Liver (tissue), 7 donors: ENCODE measurements at regions not wholly inside any gene's neighbourhood (a gene's known extent, or its start where the extent isn't known, plus 50 kb on each side); places are given as distances from the start of the nearest gene placed in this dataset.
"Not testable (repeated sequence)": the region's sequence is repeated elsewhere in the genome, so short reads cannot be mapped to it uniquely, and the experiment has no call there.

Experiments
- DNase-seq: peaks from one replicate; pipeline ENCODE4 v3.0.0-alpha.2; 2017; ENCODE audit warnings: low spot score
- H3K27ac ChIP-seq, 2 donors: one replicate each; pipeline ENCODE4 v1.7.0; 2013; ENCODE audit warnings: inconsistent platforms in 2 of 2, low read length in 2 of 2, control low read depth in 1 of 2, low read depth in 1 of 2, mild to moderate bottlenecking in 1 of 2
- H3K27me3 ChIP-seq, 4 donors: one replicate each; pipeline versions ENCODE4 v1.6.1 to v1.7.0; 2013; ENCODE audit warnings: low read length in 3 of 4, inconsistent platforms in 1 of 4, mild to moderate bottlenecking in 1 of 4, moderate library complexity in 1 of 4; ENCODE audit not compliant: control insufficient read depth in 4 of 4, insufficient read depth in 4 of 4
- H3K36me3 ChIP-seq, 4 donors: one replicate each; pipeline versions ENCODE4 v1.6.1 to v1.7.0; 2013; ENCODE audit warnings: low read length in 3 of 4, mild to moderate bottlenecking in 3 of 4, low read depth in 1 of 4, moderate library complexity in 1 of 4; ENCODE audit not compliant: control insufficient read depth in 4 of 4, insufficient read depth in 3 of 4
- H3K4me1 ChIP-seq, 4 donors: one replicate each; pipeline versions ENCODE4 v1.6.1 to v1.7.0; 2013; ENCODE audit warnings: low read length in 3 of 4, mild to moderate bottlenecking in 3 of 4, moderate library complexity in 1 of 4; ENCODE audit not compliant: control insufficient read depth in 4 of 4, insufficient read depth in 4 of 4
- H3K4me3 ChIP-seq, 3 donors: one replicate each; pipeline versions ENCODE4 v1.6.1 to v1.7.0; 2013; ENCODE audit warnings: low read length in 3 of 3, control low read depth in 1 of 3, low read depth in 1 of 3, mild to moderate bottlenecking in 1 of 3
- H3K9ac ChIP-seq, 2 donors: one replicate each; pipeline ENCODE4 v1.7.0; 2013; ENCODE audit warnings: low read length in 2 of 2, mild to moderate bottlenecking in 2 of 2, moderate library complexity in 2 of 2, control low read depth in 1 of 2, low read depth in 1 of 2
- H3K9me3 ChIP-seq, 4 donors: one replicate each; pipeline versions ENCODE4 v1.6.1 to v1.7.0; 2013; ENCODE audit warnings: low read length in 3 of 4; ENCODE audit not compliant: control insufficient read depth in 4 of 4
- EGR1 ChIP-seq, 2 donors: IDR thresholded peaks; 2 replicates each; pipeline ENCODE4 v1.6.1; 2016 to 2018; ENCODE audit warnings: antibody characterized with exemption in 2 of 2, low read depth in 2 of 2
- FOXA1 ChIP-seq: IDR thresholded peaks from 2 replicates; pipeline ENCODE4 v1.6.1; 2016; ENCODE audit warnings: antibody characterized with exemption
- FOXA2 ChIP-seq: IDR thresholded peaks from 2 replicates; pipeline ENCODE4 v1.6.1; 2016; ENCODE audit warnings: antibody characterized with exemption
- HNF4A ChIP-seq, 2 donors: conservative IDR thresholded peaks; 2 replicates each; pipeline ENCODE4 v1.6.1; 2016; ENCODE audit warnings: antibody characterized with exemption in 2 of 2, mild to moderate bottlenecking in 2 of 2
- HNF4G ChIP-seq: IDR thresholded peaks from 2 replicates; pipeline ENCODE4 v1.6.1; 2016; ENCODE audit warnings: antibody characterized with exemption
- JUND ChIP-seq, 2 donors: IDR thresholded peaks; 2 replicates each; pipeline ENCODE4 v1.6.1; 2016; ENCODE audit warnings: antibody characterized with exemption in 2 of 2
- MAX ChIP-seq: IDR thresholded peaks from 2 replicates; pipeline ENCODE4 v1.6.1; 2016; ENCODE audit warnings: antibody characterized with exemption
- NR2F2 ChIP-seq: IDR thresholded peaks from 2 replicates; pipeline ENCODE4 v1.6.1; 2016; ENCODE audit warnings: antibody characterized with exemption
- REST ChIP-seq: IDR thresholded peaks from 2 replicates; pipeline ENCODE4 v1.6.1; 2016; ENCODE audit warnings: antibody characterized with exemption, mild to moderate bottlenecking
- RXRA ChIP-seq, 2 donors: IDR thresholded peaks; 2 replicates each; pipeline ENCODE4 v1.6.1; 2017 to 2018; ENCODE audit warnings: antibody characterized with exemption in 2 of 2, mild to moderate bottlenecking in 1 of 2
- SP1 ChIP-seq: IDR thresholded peaks from 2 replicates; pipeline ENCODE4 v1.6.1; 2018; ENCODE audit warnings: antibody characterized with exemption, mild to moderate bottlenecking
- YY1 ChIP-seq: IDR thresholded peaks from 2 replicates; pipeline ENCODE4 v1.6.1; 2016; ENCODE audit warnings: antibody characterized with exemption, mild to moderate bottlenecking
- WGBS: extraction: QIAGEN DNeasy Blood & Tissue Kit; methylation state at CpG from one replicate; pipeline ENCODE4 v1.1.7; 2013; 5-methylcytosine and 5-hydroxymethylcytosine counted together
- TF ChIP-seq, protein P1 (sequence below): IDR thresholded peaks from 2 replicates; pipeline ENCODE4 v1.6.1; 2016; ENCODE audit warnings: antibody characterized with exemption
- donor health status: healthy.
- donor health status: healthy.
- donor health status: healthy.
- donor health status: healthy.

DNA sequence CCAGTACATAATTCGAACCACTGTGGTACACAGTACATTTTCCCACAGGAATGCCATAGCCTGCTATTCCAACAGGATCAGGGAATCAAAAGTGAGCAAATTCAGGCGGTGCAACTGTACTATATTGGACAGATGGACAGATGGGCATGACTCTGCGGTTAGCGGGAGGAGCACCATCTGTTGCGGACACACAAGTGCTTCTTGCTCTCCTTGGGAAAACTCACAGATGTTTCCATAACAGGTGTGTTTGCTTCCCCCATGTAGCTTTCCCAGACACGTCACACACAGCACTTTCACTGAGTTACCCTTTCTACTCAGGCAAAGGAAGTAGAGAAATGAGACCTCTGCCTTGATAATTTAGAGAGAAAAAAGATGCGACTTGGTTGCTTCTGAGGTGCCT lies 325.1 kb upstream of the THBS1 start:
- H3K36me3 ChIP-seq: no peaks in the 10 kb centered on the region
- H3K9ac ChIP-seq: no peak overlapping the region
- H3K9me3 ChIP-seq: no peaks in the 10 kb centered on the region
- H3K27me3 ChIP-seq: no peaks in the 10 kb centered on the region
- WGBS: 94% methylated on average over 7 of the region's 7 CpGs
- no peak for DNase-seq
- no peak overlapping the region for H3K4me3 ChIP-seq
- H3K27ac ChIP-seq: no peak overlapping the region
- TF ChIP-seq HNF4G: no peak
- no peak for TF ChIP-seq RXRA (IDR thresholded peaks at IDR 0.05)
- TF ChIP-seq SP1: no peak
- TF ChIP-seq MAX: no peak
- TF ChIP-seq JUND (IDR thresholded peaks at IDR 0.05): no peak
- TF ChIP-seq NR2F2: no peak
- no peak for TF ChIP-seq FOXA1
- no peak for TF ChIP-seq YY1
- no peak for TF ChIP-seq EGR1 (IDR thresholded peaks at IDR 0.05; ENCODE audit: low read depth in 2 of 2)
- TF ChIP-seq HNF4A (conservative IDR thresholded peaks at IDR 0.05): no peak
- TF ChIP-seq, protein P1, sequence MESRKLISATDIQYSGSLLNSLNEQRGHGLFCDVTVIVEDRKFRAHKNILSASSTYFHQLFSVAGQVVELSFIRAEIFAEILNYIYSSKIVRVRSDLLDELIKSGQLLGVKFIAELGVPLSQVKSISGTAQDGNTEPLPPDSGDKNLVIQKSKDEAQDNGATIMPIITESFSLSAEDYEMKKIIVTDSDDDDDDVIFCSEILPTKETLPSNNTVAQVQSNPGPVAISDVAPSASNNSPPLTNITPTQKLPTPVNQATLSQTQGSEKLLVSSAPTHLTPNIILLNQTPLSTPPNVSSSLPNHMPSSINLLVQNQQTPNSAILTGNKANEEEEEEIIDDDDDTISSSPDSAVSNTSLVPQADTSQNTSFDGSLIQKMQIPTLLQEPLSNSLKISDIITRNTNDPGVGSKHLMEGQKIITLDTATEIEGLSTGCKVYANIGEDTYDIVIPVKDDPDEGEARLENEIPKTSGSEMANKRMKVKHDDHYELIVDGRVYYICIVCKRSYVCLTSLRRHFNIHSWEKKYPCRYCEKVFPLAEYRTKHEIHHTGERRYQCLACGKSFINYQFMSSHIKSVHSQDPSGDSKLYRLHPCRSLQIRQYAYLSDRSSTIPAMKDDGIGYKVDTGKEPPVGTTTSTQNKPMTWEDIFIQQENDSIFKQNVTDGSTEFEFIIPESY: no peak
- H3K4me1 ChIP-seq: no peaks in the 10 kb centered on the region

- Histone ChIP-seq H3K27ac (no peak overlapping the region), H3K9me3 (no peaks in the 10 kb centered on the region), H3K9ac (no peak overlapping the region), H3K27me3 (no peaks in the 10 kb centered on the region), H3K4me3 (no peak overlapping the region), H3K36me3 (no peaks in the 10 kb centered on the region), H3K4me1 (no peaks in the 10 kb centered on the region)
- 100% methylated on average over 1 of the region's 1 CpG for WGBS
- DNase-seq: no peak
- TF ChIP-seq EGR1 (IDR thresholded peaks at IDR 0.05; ENCODE audit: low read depth in 2 of 2) (no peak), SP1 (no peak), REST (no peak), FOXA2 (no peak)
These were observed 320.5 kb upstream of the THBS1 start for GRCh38 chr15:39260391-39260790.

- Histone ChIP-seq H3K27me3 (no peaks in the 10 kb centered on the region), H3K4me3 (no peak overlapping the region), H3K9ac (no peak overlapping the region), H3K4me1 (no peaks in the 10 kb centered on the region), H3K36me3 (no peaks in the 10 kb centered on the region), H3K27ac (no peak overlapping the region), H3K9me3 (no peaks in the 10 kb centered on the region)
- DNase-seq: no peak
- TF ChIP-seq JUND (IDR thresholded peaks at IDR 0.05) (no peak), RXRA (IDR thresholded peaks at IDR 0.05) (no peak)
These were observed 320.1 kb upstream of the THBS1 start for GRCh38 chr15:39260791-39261190.

GRCh38 chr15:39261397-39262183 lies 319.3 kb upstream of the THBS1 start:
- H3K27me3 ChIP-seq, H3K27ac ChIP-seq, DNase-seq, H3K4me3 ChIP-seq, H3K9ac ChIP-seq, H3K4me1 ChIP-seq, H3K9me3 ChIP-seq, H3K36me3 ChIP-seq: not testable (repeated sequence)
- 74% methylated on average over 4 of the region's 4 CpGs for WGBS

DNA sequence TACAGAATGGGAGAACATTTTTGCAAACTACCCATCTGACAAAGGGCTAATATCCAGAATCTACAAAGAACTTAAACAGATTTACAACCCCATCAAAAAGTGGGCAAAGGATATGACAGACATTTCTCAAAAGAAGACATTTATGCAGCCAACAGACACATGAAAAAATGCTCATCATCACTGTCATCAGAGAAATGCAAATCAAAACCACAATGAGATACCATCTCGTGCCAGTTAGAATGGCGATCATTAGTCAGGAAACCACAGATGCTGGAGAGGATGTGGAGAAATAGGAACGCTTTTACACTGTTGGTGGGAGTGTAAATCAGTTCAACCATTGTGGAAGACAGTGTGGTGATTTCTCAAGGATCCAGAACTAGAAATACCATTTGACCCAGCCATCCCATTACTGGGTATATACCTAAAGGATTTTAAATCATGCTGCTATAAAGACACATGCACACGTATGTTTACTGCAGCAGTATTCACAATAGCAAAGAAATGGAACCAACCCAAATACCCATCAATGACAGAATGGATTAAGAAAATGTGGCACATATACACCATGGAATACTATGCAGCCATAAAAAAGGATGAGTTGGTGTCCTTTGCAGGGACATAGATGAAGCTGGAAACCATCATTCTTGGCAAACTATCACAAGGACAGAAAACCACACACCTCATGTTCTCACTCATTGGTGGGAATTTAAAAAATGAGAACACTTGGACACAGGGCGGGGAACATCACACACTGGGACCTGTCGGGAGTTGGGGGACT lies 317.7 kb upstream of the THBS1 start:
- H3K27me3 ChIP-seq, H3K9ac ChIP-seq, H3K4me1 ChIP-seq, H3K36me3 ChIP-seq, H3K9me3 ChIP-seq, H3K27ac ChIP-seq, H3K4me3 ChIP-seq, DNase-seq: not testable (repeated sequence)
- 81% methylated on average over 6 of the region's 6 CpGs for WGBS
